ENCODE measurements at regions not wholly inside any gene's neighbourhood (a gene's known extent, or its start where the extent isn't known, plus 50 kb on each side); places are given as distances from the start of the nearest gene placed in this dataset.
"Not testable (repeated sequence)": the region's sequence is repeated elsewhere in the genome, so short reads cannot be mapped to it uniquely, and the experiment has no call there.

DNA sequence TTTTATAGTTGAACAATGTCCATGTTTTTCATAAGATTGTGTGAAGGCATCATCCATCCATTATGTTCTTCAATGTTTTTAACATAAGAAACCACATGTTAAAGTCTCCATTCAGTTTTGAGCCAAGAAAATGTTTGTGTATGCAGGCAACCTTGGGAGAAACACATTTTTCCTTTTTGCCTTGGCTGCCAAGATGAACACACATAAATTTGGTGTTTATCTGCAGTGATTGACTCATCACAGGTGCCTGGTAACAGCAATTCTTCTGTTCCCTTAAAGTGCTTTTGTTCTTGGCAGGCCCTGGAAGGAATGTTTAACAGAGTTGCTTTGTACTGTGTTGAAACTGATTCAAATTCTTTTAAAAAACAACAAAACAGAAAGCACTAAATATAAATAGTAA is 709.9 kb upstream of the ADGRL4 start:
- no peak overlapping the region for H3K27ac ChIP-seq
- no peak for TF ChIP-seq ZFX (IDR thresholded peaks at IDR 0.05; ENCODE audit: borderline replicate concordance)
- TF ChIP-seq, protein P1, sequence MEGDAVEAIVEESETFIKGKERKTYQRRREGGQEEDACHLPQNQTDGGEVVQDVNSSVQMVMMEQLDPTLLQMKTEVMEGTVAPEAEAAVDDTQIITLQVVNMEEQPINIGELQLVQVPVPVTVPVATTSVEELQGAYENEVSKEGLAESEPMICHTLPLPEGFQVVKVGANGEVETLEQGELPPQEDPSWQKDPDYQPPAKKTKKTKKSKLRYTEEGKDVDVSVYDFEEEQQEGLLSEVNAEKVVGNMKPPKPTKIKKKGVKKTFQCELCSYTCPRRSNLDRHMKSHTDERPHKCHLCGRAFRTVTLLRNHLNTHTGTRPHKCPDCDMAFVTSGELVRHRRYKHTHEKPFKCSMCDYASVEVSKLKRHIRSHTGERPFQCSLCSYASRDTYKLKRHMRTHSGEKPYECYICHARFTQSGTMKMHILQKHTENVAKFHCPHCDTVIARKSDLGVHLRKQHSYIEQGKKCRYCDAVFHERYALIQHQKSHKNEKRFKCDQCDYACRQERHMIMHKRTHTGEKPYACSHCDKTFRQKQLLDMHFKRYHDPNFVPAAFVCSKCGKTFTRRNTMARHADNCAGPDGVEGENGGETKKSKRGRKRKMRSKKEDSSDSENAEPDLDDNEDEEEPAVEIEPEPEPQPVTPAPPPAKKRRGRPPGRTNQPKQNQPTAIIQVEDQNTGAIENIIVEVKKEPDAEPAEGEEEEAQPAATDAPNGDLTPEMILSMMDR (IDR thresholded peaks at IDR 0.05), result no peak

DNA sequence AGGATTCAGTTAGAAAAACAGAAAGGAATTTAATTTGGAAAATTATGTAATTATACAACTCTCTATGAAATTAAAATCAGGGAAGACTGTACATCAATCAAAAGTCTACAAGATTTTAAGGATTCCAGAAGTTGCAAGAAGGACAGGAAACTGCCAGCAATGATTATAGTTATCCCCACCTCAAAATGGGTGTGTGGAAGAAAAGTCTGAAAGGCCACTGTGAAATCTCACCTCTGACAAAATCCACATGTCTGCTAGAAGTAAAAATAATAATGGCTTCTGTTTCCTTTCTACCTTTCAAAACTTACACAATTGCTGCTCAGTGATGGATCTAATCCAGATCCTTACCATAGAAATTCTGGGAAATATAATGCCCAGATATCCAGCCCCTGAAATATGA is 708.1 kb upstream of the ADGRL4 start:
- TF ChIP-seq, protein P1 (IDR thresholded peaks at IDR 0.05), result no peak
- no peak for TF ChIP-seq ZFX (IDR thresholded peaks at IDR 0.05; ENCODE audit: borderline replicate concordance)
- no peak overlapping the region for H3K27ac ChIP-seq

- no peak for TF ChIP-seq ZFX (IDR thresholded peaks at IDR 0.05; ENCODE audit: borderline replicate concordance)
- TF ChIP-seq, protein P1 (IDR thresholded peaks at IDR 0.05), result no peak
- H3K27ac ChIP-seq, result no peak overlapping the region
These were observed 704.5 kb upstream of the ADGRL4 start for GRCh38 chr1:79711001-79711431.

DNA sequence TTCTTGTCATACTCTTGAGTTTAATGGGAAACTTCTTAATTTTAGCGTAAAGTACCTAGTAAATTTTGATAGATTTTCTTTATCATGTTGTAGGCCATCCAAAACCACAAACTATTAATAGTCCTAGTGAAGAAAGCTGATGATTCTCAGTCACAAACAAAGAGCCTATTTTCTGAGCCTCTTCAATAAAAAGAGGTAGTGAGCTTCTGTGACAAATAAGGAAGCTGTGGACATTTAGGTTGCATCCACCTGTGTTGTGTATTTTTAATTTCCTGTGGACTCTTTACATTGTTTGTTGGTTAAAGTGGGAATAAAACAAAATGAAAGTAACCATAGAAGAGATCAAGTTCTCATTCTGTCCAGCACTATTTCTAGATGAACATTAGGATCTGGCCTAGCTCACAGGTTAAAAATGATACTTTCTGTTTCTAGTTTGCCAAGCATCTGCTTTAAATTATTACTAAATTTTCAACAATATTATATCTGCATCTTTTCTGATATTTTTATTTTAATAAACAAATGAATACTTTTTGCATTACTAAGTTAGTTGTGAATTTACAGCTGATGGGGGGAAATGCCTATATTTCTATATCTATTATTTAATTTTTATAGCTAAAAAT is 702.2 kb upstream of the ADGRL4 start:
- H3K27ac ChIP-seq, result no peak overlapping the region
- TF ChIP-seq, protein P1 (IDR thresholded peaks at IDR 0.05), result no peak
- TF ChIP-seq ZFX (IDR thresholded peaks at IDR 0.05; ENCODE audit: borderline replicate concordance), result no peak

GRCh38 chr1:79705218-79705617 is 698.7 kb upstream of the ADGRL4 start:
- no peak for TF ChIP-seq ZFX (IDR thresholded peaks at IDR 0.05; ENCODE audit: borderline replicate concordance)
- TF ChIP-seq, protein P1 (IDR thresholded peaks at IDR 0.05), result no peak
- H3K27ac ChIP-seq, result no peak overlapping the region

- no peak overlapping the region for H3K27ac ChIP-seq
These were observed 697.5 kb upstream of the ADGRL4 start for GRCh38 chr1:79704067-79704466.

DNA sequence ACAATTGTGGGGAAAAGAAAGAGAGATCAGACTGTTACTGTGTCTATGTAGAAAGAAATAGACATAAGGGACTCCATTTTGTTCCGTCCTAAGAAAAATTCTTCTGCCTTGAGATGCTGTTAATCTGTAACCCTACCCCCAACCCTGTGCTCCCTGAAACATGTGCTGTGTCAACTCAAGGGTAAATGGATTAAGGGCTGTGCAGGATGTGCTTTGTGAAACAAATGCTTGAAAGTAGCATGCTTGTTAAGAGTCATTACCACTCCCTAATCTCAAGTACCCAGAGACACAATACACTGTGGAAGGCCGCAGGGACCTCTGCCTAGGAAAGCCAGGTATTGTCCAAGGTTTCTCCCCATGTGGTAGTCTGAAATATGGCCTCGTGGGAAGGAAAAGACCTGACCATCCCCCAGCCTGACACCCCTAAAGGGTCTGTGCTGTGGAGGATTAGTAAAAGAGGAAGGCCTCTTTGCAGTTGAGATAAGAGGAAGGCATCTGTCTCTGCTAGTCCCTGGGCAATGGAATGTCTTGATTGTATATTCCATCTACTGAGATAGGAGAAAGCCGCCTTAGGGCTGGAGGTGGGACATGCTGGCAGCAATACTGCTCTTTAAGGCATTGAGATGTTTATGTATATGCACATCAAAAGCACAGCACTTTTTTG is 695.9 kb upstream of the ADGRL4 start:
- H3K27ac ChIP-seq, result not testable (repeated sequence)

More at GRCh38 chr1:79704067-79704466, 697.5 kb upstream of the ADGRL4 start:
- TF ChIP-seq ZFX (IDR thresholded peaks at IDR 0.05; ENCODE audit: borderline replicate concordance), result no peak
- TF ChIP-seq, protein P1 (IDR thresholded peaks at IDR 0.05), result no peak
